Suprapubic skin (tissue), 4 donors: ENCODE measurements at regions not wholly inside any gene's neighbourhood (a gene's known extent, or its start where the extent isn't known, plus 50 kb on each side); places are given as distances from the start of the nearest gene placed in this dataset.

ENCODE experiments used
- EP300 ChIP-seq: sonication (generic); formaldehyde crosslinking; IDR thresholded peaks from one replicate; pipeline ENCODE4 v1.6.1; 2017; ENCODE audit warnings: antibody characterized with exemption
- POLR2A ChIP-seq, 2 donors: fragments of 450-650 bp; IDR thresholded peaks; one replicate each; pipeline ENCODE4 v1.6.1; 2017; ENCODE audit warnings: antibody characterized with exemption in 2 of 2, mild to moderate bottlenecking in 2 of 2, moderate library complexity in 2 of 2
- POLR2AphosphoS5 ChIP-seq, 3 donors: sonication (generic); formaldehyde crosslinking; IDR thresholded peaks; one replicate each; pipeline ENCODE4 v1.6.1; 2017; ENCODE audit warnings: antibody characterized with exemption in 3 of 3
- TF ChIP-seq, protein P1 (sequence below), 2 donors: fragments of 200-600 bp in 1 of 2; fragments of 450-650 bp in 1 of 2; sonication (generic) in 1 of 2; IDR thresholded peaks; one replicate each; pipeline ENCODE4 v1.5.1; 2016 to 2019; ENCODE audit warnings: antibody characterized with exemption in 2 of 2, mild to moderate bottlenecking in 1 of 2, moderate library complexity in 1 of 2

DNA sequence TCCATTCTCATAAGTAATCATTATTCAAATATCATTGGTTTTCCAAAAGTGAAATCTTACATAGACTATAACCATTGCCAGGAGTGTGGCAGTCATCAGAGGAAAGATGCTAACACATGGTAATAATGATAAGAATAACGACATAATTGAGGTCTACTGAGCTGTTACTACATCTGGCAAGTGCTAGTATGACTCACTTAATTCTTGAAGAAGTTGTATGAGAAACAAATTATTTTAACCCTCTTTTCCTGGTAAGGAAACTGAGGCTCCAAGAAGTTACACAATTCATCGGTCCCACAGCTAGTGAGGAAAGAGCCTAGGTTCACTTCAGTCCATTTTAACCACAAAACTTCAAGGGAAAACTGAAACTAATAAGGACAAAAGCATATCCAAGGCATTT, 335.6 kb upstream of the BTBD3 start:
- TF ChIP-seq, protein P1, sequence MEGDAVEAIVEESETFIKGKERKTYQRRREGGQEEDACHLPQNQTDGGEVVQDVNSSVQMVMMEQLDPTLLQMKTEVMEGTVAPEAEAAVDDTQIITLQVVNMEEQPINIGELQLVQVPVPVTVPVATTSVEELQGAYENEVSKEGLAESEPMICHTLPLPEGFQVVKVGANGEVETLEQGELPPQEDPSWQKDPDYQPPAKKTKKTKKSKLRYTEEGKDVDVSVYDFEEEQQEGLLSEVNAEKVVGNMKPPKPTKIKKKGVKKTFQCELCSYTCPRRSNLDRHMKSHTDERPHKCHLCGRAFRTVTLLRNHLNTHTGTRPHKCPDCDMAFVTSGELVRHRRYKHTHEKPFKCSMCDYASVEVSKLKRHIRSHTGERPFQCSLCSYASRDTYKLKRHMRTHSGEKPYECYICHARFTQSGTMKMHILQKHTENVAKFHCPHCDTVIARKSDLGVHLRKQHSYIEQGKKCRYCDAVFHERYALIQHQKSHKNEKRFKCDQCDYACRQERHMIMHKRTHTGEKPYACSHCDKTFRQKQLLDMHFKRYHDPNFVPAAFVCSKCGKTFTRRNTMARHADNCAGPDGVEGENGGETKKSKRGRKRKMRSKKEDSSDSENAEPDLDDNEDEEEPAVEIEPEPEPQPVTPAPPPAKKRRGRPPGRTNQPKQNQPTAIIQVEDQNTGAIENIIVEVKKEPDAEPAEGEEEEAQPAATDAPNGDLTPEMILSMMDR (IDR thresholded peaks at IDR 0.05): no peak
- TF ChIP-seq POLR2A (IDR thresholded peaks at IDR 0.05) (no peak), POLR2AphosphoS5 (IDR thresholded peaks at IDR 0.05) (no peak), EP300 (no peak)
